Esophagus squamous epithelium (tissue), 5 donors: ENCODE measurements at regions not wholly inside any gene's neighbourhood (a gene's known extent, or its start where the extent isn't known, plus 50 kb on each side); places are given as distances from the start of the nearest gene placed in this dataset.

ENCODE experiments used
- DNase-seq: peaks from one replicate; lab custom pipeline; 2025; lab: John Stamatoyannopoulos, UW
- H3K27ac ChIP-seq, 4 donors: fragments of 200-600 bp; sonication (generic); one replicate each; pipeline ENCODE4 v1.5.1; 2016 to 2019; ENCODE audit warnings: mild to moderate bottlenecking in 1 of 4
- H3K27me3 ChIP-seq, 4 donors: fragments of 200-600 bp; sonication (generic); 1 replicate in 3 of 4; 2 replicates in 1 of 4; pipeline versions ENCODE4 v1.5.1 to v1.6.0; 2017 to 2021; ENCODE audit warnings: antibody characterized with exemption in 1 of 4
- H3K36me3 ChIP-seq, 3 donors: fragments of 200-600 bp; sonication (generic); one replicate each; pipeline ENCODE4 v1.5.1; 2016 to 2019
- H3K4me1 ChIP-seq, 3 donors: fragments of 200-600 bp; sonication (generic); one replicate each; pipeline ENCODE4 v1.5.1; 2017 to 2019
- H3K4me3 ChIP-seq, 4 donors: fragments of 200-600 bp; sonication (generic); 1 replicate in 3 of 4; 2 replicates in 1 of 4; pipeline ENCODE4 v1.5.1; 2016 to 2019; ENCODE audit warnings: mild to moderate bottlenecking in 2 of 4, moderate library complexity in 1 of 4
- H3K9me3 ChIP-seq, 3 donors: fragments of 200-600 bp; sonication (generic); one replicate each; pipeline ENCODE4 v1.5.1; 2016 to 2019
- POLR2A ChIP-seq, 4 donors: fragments of 450-650 bp; IDR thresholded peaks; one replicate each; pipeline ENCODE4 v1.6.1; 2017; ENCODE audit warnings: antibody characterized with exemption in 4 of 4, mild to moderate bottlenecking in 4 of 4, moderate library complexity in 3 of 4
- WGBS, 2 donors: methylation state at CpG; one replicate each; pipeline ENCODE4 v1.1.5; 2018; 5-methylcytosine and 5-hydroxymethylcytosine counted together
- intact Hi-C: fragments of 100-400 bp; cut with DNase I; formaldehyde crosslinking; loops from one replicate; pipeline ENCODE4 v1.15.0; 2022
- TF ChIP-seq, protein P1 (sequence below), 6 experiments: fragments of 450-650 bp in 4 of 6; fragments of 200-600 bp in 2 of 6; sonication (generic) in 2 of 6; IDR thresholded peaks; one replicate each; pipeline ENCODE4 v1.5.1; 2016 to 2019; ENCODE audit warnings: antibody characterized with exemption in 6 of 6, mild to moderate bottlenecking in 4 of 6, moderate library complexity in 4 of 6
- donor health status: DM: yes; HTN: yes; CAD: no.

DNA sequence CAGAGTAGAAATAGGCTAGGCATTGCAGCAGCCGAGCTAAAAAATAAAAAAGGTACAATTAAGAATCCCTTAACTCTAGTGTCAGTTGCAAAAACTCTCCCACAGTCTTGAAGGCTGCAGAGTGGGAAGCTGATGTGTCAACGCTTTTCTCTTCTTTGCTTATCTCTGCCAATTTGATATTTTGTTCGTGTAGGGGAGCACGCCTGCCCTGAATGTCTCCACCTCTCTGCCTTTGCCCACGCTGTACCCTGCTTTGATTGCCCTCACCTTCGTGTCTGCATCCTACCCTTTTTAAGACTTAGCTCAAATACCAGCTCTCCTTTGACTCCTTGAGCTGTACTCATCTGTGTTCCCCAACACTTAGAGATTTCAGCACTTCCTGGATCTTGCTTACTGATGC is 155.4 kb upstream of the CADPS start:
- TF ChIP-seq, protein P1, sequence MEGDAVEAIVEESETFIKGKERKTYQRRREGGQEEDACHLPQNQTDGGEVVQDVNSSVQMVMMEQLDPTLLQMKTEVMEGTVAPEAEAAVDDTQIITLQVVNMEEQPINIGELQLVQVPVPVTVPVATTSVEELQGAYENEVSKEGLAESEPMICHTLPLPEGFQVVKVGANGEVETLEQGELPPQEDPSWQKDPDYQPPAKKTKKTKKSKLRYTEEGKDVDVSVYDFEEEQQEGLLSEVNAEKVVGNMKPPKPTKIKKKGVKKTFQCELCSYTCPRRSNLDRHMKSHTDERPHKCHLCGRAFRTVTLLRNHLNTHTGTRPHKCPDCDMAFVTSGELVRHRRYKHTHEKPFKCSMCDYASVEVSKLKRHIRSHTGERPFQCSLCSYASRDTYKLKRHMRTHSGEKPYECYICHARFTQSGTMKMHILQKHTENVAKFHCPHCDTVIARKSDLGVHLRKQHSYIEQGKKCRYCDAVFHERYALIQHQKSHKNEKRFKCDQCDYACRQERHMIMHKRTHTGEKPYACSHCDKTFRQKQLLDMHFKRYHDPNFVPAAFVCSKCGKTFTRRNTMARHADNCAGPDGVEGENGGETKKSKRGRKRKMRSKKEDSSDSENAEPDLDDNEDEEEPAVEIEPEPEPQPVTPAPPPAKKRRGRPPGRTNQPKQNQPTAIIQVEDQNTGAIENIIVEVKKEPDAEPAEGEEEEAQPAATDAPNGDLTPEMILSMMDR (IDR thresholded peaks at IDR 0.05) = no peak
- no peak for TF ChIP-seq POLR2A (IDR thresholded peaks at IDR 0.05)
- Histone ChIP-seq H3K27ac (no peak overlapping the region), H3K27me3 (no peaks in the 10 kb centered on the region), H3K4me3 (no peak overlapping the region), H3K9me3 (no peaks in the 10 kb centered on the region), H3K36me3 (no peaks in the 10 kb centered on the region), H3K4me1 (no peaks in the 10 kb centered on the region)
- no peak for DNase-seq
- intact Hi-C loops = no loop called here
- 65 to 67% methylated on average over 6 of the region's 6 CpGs for WGBS, 2 donors

DNA sequence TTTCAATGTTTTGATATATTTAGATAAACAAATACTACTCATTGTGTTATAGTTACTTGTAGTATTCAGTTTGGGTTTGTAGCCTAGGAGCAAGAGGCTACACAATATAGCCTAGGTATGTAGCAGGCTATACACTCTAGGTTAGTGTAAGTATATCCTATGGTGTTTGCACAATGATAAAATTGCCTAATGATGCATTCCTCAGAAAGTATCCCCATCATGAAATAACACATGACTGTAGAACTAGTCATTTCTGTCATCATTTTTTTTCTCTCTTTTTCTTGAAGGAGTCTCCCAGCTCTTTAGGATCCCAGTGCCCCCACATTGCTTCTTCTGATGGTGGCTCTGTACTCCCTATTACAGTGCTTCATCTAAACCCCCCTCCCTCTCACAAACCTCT is 157.7 kb upstream of the CADPS start:
- no peak for DNase-seq

GRCh38 chr3:63034101-63034500 is 158.9 kb upstream of the CADPS start:
- Histone ChIP-seq H3K36me3 (no peaks in the 10 kb centered on the region), H3K4me1 (no peaks in the 10 kb centered on the region), H3K9me3 (no peaks in the 10 kb centered on the region), H3K27me3 (no peaks in the 10 kb centered on the region), H3K27ac (no peak overlapping the region), H3K4me3 (no peak overlapping the region)
- no peak for DNase-seq
- 53 to 83% methylated on average over 1 of the region's 1 CpG for WGBS, 2 donors
- intact Hi-C loops = no loop called here
- TF ChIP-seq POLR2A (IDR thresholded peaks at IDR 0.05) = no peak
- TF ChIP-seq, protein P1 (IDR thresholded peaks at IDR 0.05) = no peak

More for the DNA sequence above, 157.7 kb upstream of the CADPS start:
- TF ChIP-seq, protein P1 (IDR thresholded peaks at IDR 0.05) = no peak
- TF ChIP-seq POLR2A (IDR thresholded peaks at IDR 0.05) = no peak
- intact Hi-C loops = no loop called here
- Histone ChIP-seq H3K27me3 (no peaks in the 10 kb centered on the region), H3K4me3 (no peak overlapping the region), H3K9me3 (no peaks in the 10 kb centered on the region), H3K36me3 (no peaks in the 10 kb centered on the region), H3K27ac (no peak overlapping the region), H3K4me1 (no peaks in the 10 kb centered on the region)

DNA sequence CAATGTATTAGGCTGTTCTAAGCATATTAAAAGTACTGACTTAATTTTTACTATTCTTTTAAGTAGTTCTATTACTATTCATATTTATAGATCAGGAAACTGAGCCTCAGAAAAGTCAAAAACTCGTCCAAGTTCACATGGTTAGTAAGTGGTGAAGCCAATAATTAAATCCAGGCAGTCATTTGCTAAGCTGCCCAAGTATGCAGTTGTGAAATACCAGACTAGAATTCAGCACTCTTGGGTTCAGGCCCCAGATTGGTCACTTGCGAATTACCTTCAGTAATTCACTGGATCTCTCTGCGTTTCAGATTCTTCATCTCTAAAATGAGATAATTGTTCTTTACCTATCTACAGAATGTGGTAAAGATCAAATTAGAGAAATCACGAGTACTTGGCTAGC is 161.9 kb upstream of the CADPS start:
- H3K27ac ChIP-seq = no peak overlapping the region
- TF ChIP-seq, protein P1 (IDR thresholded peaks at IDR 0.05) = no peak
- TF ChIP-seq POLR2A (IDR thresholded peaks at IDR 0.05) = no peak
- no peaks in the 10 kb centered on the region for H3K27me3 ChIP-seq
- no peaks in the 10 kb centered on the region for H3K9me3 ChIP-seq
- H3K4me1 ChIP-seq = no peaks in the 10 kb centered on the region
- DNase-seq = no peak
- intact Hi-C loops = no loop called here
- no peaks in the 10 kb centered on the region for H3K36me3 ChIP-seq
- no peak overlapping the region for H3K4me3 ChIP-seq
- WGBS, 2 donors = 64 to 74% methylated on average over 4 of the region's 4 CpGs

GRCh38 chr3:63042833-63043232 is 167.6 kb upstream of the CADPS start:
- Histone ChIP-seq H3K4me1 (no peaks in the 10 kb centered on the region), H3K9me3 (no peaks in the 10 kb centered on the region), H3K4me3 (no peak overlapping the region), H3K36me3 (no peaks in the 10 kb centered on the region), H3K27ac (no peak overlapping the region), H3K27me3 (no peaks in the 10 kb centered on the region)
- intact Hi-C loops = no loop called here
- WGBS, 2 donors = 76 to 85% methylated on average over 3 of the region's 3 CpGs
- no peak for TF ChIP-seq POLR2A (IDR thresholded peaks at IDR 0.05)
- TF ChIP-seq, protein P1 (IDR thresholded peaks at IDR 0.05) = no peak
- no peak for DNase-seq
